ENCODE measurements at regions not wholly inside any gene's neighbourhood (a gene's known extent, or its start where the extent isn't known, plus 50 kb on each side); places are given as distances from the start of the nearest gene placed in this dataset.

DNA sequence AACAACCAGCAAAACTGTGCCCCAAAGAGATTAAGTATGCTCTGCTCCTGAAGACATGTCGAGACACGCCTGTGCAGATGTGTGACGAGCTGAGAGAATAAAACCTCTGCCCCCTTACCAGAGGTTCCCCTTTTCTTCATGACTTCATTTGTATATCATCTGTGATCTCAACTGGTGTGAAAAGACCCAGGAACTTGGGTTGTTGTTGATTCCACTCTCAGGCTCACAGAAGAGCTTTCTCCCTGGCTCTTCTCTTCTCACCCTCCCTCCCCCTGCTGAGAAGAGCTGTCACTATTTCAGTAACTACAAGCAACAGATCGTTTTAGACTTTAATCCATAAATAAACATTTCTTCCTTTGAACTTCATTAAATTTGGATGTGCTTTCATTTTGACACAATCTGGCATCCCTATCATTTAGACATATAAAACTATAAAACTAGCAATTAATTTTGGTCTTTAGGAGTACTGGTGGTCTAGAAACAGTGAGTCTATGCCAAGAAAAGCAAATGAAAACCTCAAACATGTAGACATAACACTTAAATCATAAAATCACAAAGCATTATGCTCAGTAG lies 179.3 kb upstream of the FZD8 start:
- H3K9me3 ChIP-seq (replicated peaks; ENCODE audit: control insufficient read depth, insufficient read depth, low read length) = no peaks in the 10 kb centered on the region
- peaks cover 4 to 5% of the 10 kb centered on the region in 2 experiments for H3K27me3 ChIP-seq (ENCODE audit: control insufficient read depth in 2 of 2, insufficient read depth in 2 of 2, low read length in 2 of 2)
- ChIA-PET POLR2A (no interaction called here), CTCF (no interaction called here)
- intact Hi-C loops (cut with micrococcal nuclease) = no loop called here
- no peaks in the 10 kb centered on the region for H4K20me1 ChIP-seq (replicated peaks; ENCODE audit: control insufficient read depth, extremely low read depth, insufficient read depth, low read length)
- BruUV-seq (replicated peaks) = no TSS peak
- DNase-seq (ENCODE audit: low read depth, low spot score) (no peak), FAIRE-seq (no peak)
- dilution Hi-C loops (cut with MboI; ENCODE audit: extremely low pct_ligation_motif_present, low sequenced_read_pairs) = no loop called here
- H3K36me3 ChIP-seq (ENCODE audit: control insufficient read depth in 2 of 2, extremely low read depth in 1 of 2, insufficient read depth in 2 of 2, low read length in 2 of 2) = no peaks in the 10 kb centered on the region
- H3K4me3 ChIP-seq (replicated peaks in 1 of 3; ENCODE audit: insufficient read depth in 1 of 3, low read depth in 1 of 3, low read length in 3 of 3) = no peak overlapping the region
- no peak overlapping the region for H3K9ac ChIP-seq (replicated peaks; ENCODE audit: extremely low read depth, insufficient read depth, low read length)
- no peak overlapping the region for H2AFZ ChIP-seq (ENCODE audit: low read depth, low read length)
- TF ChIP-seq POLR2A (IDR thresholded peaks at IDR 0.05; ENCODE audit: low read depth, low read length) = no peak
- TF ChIP-seq, protein P1, sequence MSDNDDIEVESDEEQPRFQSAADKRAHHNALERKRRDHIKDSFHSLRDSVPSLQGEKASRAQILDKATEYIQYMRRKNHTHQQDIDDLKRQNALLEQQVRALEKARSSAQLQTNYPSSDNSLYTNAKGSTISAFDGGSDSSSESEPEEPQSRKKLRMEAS (IDR thresholded peaks at IDR 0.05; ENCODE audit: insufficient read depth, insufficient read length) = no peak
- TF ChIP-seq EZH2 (IDR thresholded peaks at IDR 0.05; ENCODE audit: borderline replicate concordance, low read depth, low read length, severe bottlenecking) = no peak
- TF ChIP-seq MYC (IDR thresholded peaks at IDR 0.05; ENCODE audit: low read depth, low read length) = no peak
- TF ChIP-seq JUN (IDR thresholded peaks at IDR 0.05; ENCODE audit: borderline replicate concordance, insufficient read depth, insufficient read length, low read depth) = no peak
- no peak for TF ChIP-seq GATA2 (IDR thresholded peaks at IDR 0.05; ENCODE audit: insufficient read depth, insufficient read length, low read depth, low read length)
- TF ChIP-seq FOS (IDR thresholded peaks at IDR 0.05; ENCODE audit: borderline replicate concordance, insufficient read depth, low read length) = no peak
- no peak for TF ChIP-seq POLR2AphosphoS5 (IDR thresholded peaks at IDR 0.05; ENCODE audit: insufficient read depth, low read depth, low read length)
- TF ChIP-seq, protein P2, sequence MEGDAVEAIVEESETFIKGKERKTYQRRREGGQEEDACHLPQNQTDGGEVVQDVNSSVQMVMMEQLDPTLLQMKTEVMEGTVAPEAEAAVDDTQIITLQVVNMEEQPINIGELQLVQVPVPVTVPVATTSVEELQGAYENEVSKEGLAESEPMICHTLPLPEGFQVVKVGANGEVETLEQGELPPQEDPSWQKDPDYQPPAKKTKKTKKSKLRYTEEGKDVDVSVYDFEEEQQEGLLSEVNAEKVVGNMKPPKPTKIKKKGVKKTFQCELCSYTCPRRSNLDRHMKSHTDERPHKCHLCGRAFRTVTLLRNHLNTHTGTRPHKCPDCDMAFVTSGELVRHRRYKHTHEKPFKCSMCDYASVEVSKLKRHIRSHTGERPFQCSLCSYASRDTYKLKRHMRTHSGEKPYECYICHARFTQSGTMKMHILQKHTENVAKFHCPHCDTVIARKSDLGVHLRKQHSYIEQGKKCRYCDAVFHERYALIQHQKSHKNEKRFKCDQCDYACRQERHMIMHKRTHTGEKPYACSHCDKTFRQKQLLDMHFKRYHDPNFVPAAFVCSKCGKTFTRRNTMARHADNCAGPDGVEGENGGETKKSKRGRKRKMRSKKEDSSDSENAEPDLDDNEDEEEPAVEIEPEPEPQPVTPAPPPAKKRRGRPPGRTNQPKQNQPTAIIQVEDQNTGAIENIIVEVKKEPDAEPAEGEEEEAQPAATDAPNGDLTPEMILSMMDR (IDR thresholded peaks at IDR 0.05; ENCODE audit: extremely low read depth in 1 of 2, insufficient read depth in 1 of 2, low read depth in 1 of 2, low read length in 2 of 2) = no peak
- H3K4me2 ChIP-seq (ENCODE audit: insufficient read depth, low read length) = no peak overlapping the region
- no peak overlapping the region for H3K27ac ChIP-seq (ENCODE audit: insufficient read depth, low read depth, low read length)
- H3K79me2 ChIP-seq (ENCODE audit: control insufficient read depth, insufficient read depth, low read length) = no peaks in the 10 kb centered on the region
- no peaks in the 10 kb centered on the region for H3K9me1 ChIP-seq (replicated peaks; ENCODE audit: control insufficient read depth, extremely low read depth, insufficient read depth, low read length)
- no peaks in the 10 kb centered on the region for H3K4me1 ChIP-seq (ENCODE audit: control insufficient read depth, extremely low read depth, insufficient read depth, low read length)

All from endothelial cell of umbilical vein (primary cell).